ENCODE measurements at regions not wholly inside any gene's neighbourhood (a gene's known extent, or its start where the extent isn't known, plus 50 kb on each side); places are given as distances from the start of the nearest gene placed in this dataset.
A peak's percentile ranks its signal among the peaks of the same experiment; 100 is the strongest.

- no peak overlapping the region for H2AFZ ChIP-seq (ENCODE audit: low read depth, low read length)
- WGBS = 47% methylated on average over 4 of the region's 8 CpGs
- H3K9ac ChIP-seq (ENCODE audit: low read length) = no peak overlapping the region
These were observed 227.6 kb upstream of the POU1F1 start for GRCh38 chr3:87503900-87504498.

GRCh38 chr3:87501076-87501475 lies 224.7 kb upstream of the POU1F1 start:
- H3K4me1 ChIP-seq (ENCODE audit: control insufficient read depth, insufficient read depth, low read depth, low read length) = no peaks in the 10 kb centered on the region
- no peak overlapping the region for H3K14ac ChIP-seq (ENCODE audit: low read length in 2 of 2)
- H3K4ac ChIP-seq (ENCODE audit: low read depth in 1 of 2, low read length in 2 of 2) = no peak overlapping the region
- H3K36me3 ChIP-seq (ENCODE audit: control insufficient read depth in 1 of 2, insufficient read depth in 2 of 2, low read depth in 1 of 2, low read length in 2 of 2) = no peaks in the 10 kb centered on the region
- H3K4me2 ChIP-seq (ENCODE audit: low read length, poor library complexity, severe bottlenecking) = no peak overlapping the region
- H3K18ac ChIP-seq (ENCODE audit: low read depth in 1 of 2, low read length in 2 of 2) = no peak overlapping the region
- H2BK5ac ChIP-seq (ENCODE audit: low read depth, low read length, poor library complexity, severe bottlenecking) = no peak overlapping the region
- no peak overlapping the region for H2BK15ac ChIP-seq (ENCODE audit: low read depth, poor library complexity, severe bottlenecking)
- no CpG with 5 or more reads among the region's 3 CpGs for WGBS
- H3K27ac ChIP-seq (ENCODE audit: low read length, poor library complexity, severe bottlenecking) = no peak overlapping the region
- no peak overlapping the region for H2AK5ac ChIP-seq (ENCODE audit: low read length, severe bottlenecking)
- H2AFZ ChIP-seq (ENCODE audit: low read depth, low read length) = no peak overlapping the region
- no peaks in the 10 kb centered on the region for H3K27me3 ChIP-seq (ENCODE audit: control insufficient read depth in 1 of 2, insufficient read depth in 1 of 2, low read length in 2 of 2)
- no peak for DNase-seq
- no peak overlapping the region for H2BK12ac ChIP-seq (ENCODE audit: low read length in 2 of 2)
- H4K91ac ChIP-seq (ENCODE audit: low read length) = no peak overlapping the region
- no peak overlapping the region for H3K9ac ChIP-seq (ENCODE audit: low read length)
- no peak overlapping the region for H4K8ac ChIP-seq (ENCODE audit: low read length)
- H3K23ac ChIP-seq (ENCODE audit: low read length in 2 of 2) = no peak overlapping the region
- H3K79me1 ChIP-seq (replicated peaks; ENCODE audit: low read length, poor library complexity, severe bottlenecking) = no peaks in the 10 kb centered on the region
- H3K9me3 ChIP-seq (ENCODE audit: control insufficient read depth, low read length) = no peaks in the 10 kb centered on the region
- no peak overlapping the region for H2BK120ac ChIP-seq (ENCODE audit: low read depth, low read length)
- H3K4me3 ChIP-seq (ENCODE audit: insufficient read depth in 1 of 2, low read depth in 1 of 2, low read length in 2 of 2) = no peak overlapping the region

More at GRCh38 chr3:87503900-87504498, 227.6 kb upstream of the POU1F1 start:
- H3K4me2 ChIP-seq (ENCODE audit: low read length, poor library complexity, severe bottlenecking) = peak overlapping the region; percentile 68
- H2BK5ac ChIP-seq (ENCODE audit: low read depth, low read length, poor library complexity, severe bottlenecking) = no peak overlapping the region
- H3K79me1 ChIP-seq (replicated peaks; ENCODE audit: low read length, poor library complexity, severe bottlenecking) = no peaks in the 10 kb centered on the region
- no peaks in the 10 kb centered on the region for H3K36me3 ChIP-seq (ENCODE audit: control insufficient read depth in 1 of 2, insufficient read depth in 2 of 2, low read depth in 1 of 2, low read length in 2 of 2)
- no peak overlapping the region for H2BK12ac ChIP-seq (ENCODE audit: low read length in 2 of 2)
- H2BK120ac ChIP-seq (ENCODE audit: low read depth, low read length) = no peak overlapping the region
- H3K4ac ChIP-seq (ENCODE audit: low read depth in 1 of 2, low read length in 2 of 2) = no peak overlapping the region
- no peak overlapping the region for H3K23ac ChIP-seq (ENCODE audit: low read length in 2 of 2)
- H3K4me3 ChIP-seq (ENCODE audit: insufficient read depth in 1 of 2, low read depth in 1 of 2, low read length in 2 of 2) = no peak overlapping the region
- DNase-seq = peak; percentile 43
- H4K8ac ChIP-seq (ENCODE audit: low read length) = no peak overlapping the region
- H3K4me1 ChIP-seq (ENCODE audit: control insufficient read depth, insufficient read depth, low read depth, low read length) = no peaks in the 10 kb centered on the region
- no peak overlapping the region for H3K27ac ChIP-seq (ENCODE audit: low read length, poor library complexity, severe bottlenecking)
- no peak overlapping the region for H3K18ac ChIP-seq (ENCODE audit: low read depth in 1 of 2, low read length in 2 of 2)
- no peaks in the 10 kb centered on the region for H3K27me3 ChIP-seq (ENCODE audit: control insufficient read depth in 1 of 2, insufficient read depth in 1 of 2, low read length in 2 of 2)
- no peak overlapping the region for H4K91ac ChIP-seq (ENCODE audit: low read length)
- no peak overlapping the region for H3K14ac ChIP-seq (ENCODE audit: low read length in 2 of 2)
- no peaks in the 10 kb centered on the region for H3K9me3 ChIP-seq (ENCODE audit: control insufficient read depth, low read length)
- no peak overlapping the region for H2BK15ac ChIP-seq (ENCODE audit: low read depth, poor library complexity, severe bottlenecking)
- H2AK5ac ChIP-seq (ENCODE audit: low read length, severe bottlenecking) = no peak overlapping the region

DNA sequence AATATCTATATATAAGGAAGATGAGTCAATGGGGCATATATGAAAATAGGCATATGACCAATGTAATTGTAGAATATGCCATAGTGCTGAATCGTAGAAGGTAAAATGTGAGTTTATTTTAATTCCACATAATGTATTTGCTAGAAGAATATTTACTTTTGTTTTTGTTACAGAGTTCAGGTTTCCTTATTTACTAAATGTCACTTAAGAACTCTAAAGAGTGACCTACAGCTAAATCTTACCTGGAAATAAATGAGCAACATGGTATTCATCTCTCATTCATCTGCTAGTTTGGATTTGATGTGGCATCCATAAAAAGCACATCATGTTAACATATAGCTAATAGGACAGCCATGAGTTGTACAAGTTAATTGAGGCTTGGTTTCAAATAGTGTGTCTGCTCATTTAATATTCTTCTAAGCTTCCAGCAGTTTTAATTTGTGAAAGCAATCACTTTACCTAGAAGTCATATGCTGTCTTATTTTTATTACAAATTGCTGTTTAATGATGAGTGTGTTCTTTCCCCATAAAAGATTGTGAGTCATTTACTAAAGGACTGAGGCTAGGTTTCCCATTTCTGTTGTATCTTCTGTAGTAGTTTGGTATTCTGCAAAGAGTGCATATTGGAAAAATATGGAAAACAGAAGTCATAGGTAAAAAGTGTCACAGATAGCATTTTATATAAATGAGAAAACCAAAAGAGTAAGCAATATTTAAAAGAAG lies 222.1 kb upstream of the POU1F1 start:
- no peak overlapping the region for H4K8ac ChIP-seq (ENCODE audit: low read length)
- no peak overlapping the region for H3K9ac ChIP-seq (ENCODE audit: low read length)
- H3K27me3 ChIP-seq (ENCODE audit: control insufficient read depth in 1 of 2, insufficient read depth in 1 of 2, low read length in 2 of 2) = no peaks in the 10 kb centered on the region
- H3K4me1 ChIP-seq (ENCODE audit: control insufficient read depth, insufficient read depth, low read depth, low read length) = no peaks in the 10 kb centered on the region
- H2AFZ ChIP-seq (ENCODE audit: low read depth, low read length) = no peak overlapping the region
- H3K36me3 ChIP-seq (ENCODE audit: control insufficient read depth in 1 of 2, insufficient read depth in 2 of 2, low read depth in 1 of 2, low read length in 2 of 2) = no peaks in the 10 kb centered on the region
- no peak overlapping the region for H3K18ac ChIP-seq (ENCODE audit: low read depth in 1 of 2, low read length in 2 of 2)
- H2BK15ac ChIP-seq (ENCODE audit: low read depth, poor library complexity, severe bottlenecking) = no peak overlapping the region
- no peak overlapping the region for H4K91ac ChIP-seq (ENCODE audit: low read length)
- no peak overlapping the region for H3K4ac ChIP-seq (ENCODE audit: low read depth in 1 of 2, low read length in 2 of 2)
- H3K9me3 ChIP-seq (ENCODE audit: control insufficient read depth, low read length) = no peaks in the 10 kb centered on the region
- H3K4me3 ChIP-seq (ENCODE audit: insufficient read depth in 1 of 2, low read depth in 1 of 2, low read length in 2 of 2) = no peak overlapping the region
- no peak overlapping the region for H3K27ac ChIP-seq (ENCODE audit: low read length, poor library complexity, severe bottlenecking)
- H3K4me2 ChIP-seq (ENCODE audit: low read length, poor library complexity, severe bottlenecking) = no peak overlapping the region
- no peak overlapping the region for H2BK12ac ChIP-seq (ENCODE audit: low read length in 2 of 2)
- H3K23ac ChIP-seq (ENCODE audit: low read length in 2 of 2) = no peak overlapping the region
- no CpG with 5 or more reads among the region's 1 CpG for WGBS
- no peaks in the 10 kb centered on the region for H3K79me1 ChIP-seq (replicated peaks; ENCODE audit: low read length, poor library complexity, severe bottlenecking)
- no peak overlapping the region for H2BK5ac ChIP-seq (ENCODE audit: low read depth, low read length, poor library complexity, severe bottlenecking)
- H2BK120ac ChIP-seq (ENCODE audit: low read depth, low read length) = no peak overlapping the region
- no peak overlapping the region for H2AK5ac ChIP-seq (ENCODE audit: low read length, severe bottlenecking)
- no peak for DNase-seq
- no peak overlapping the region for H3K14ac ChIP-seq (ENCODE audit: low read length in 2 of 2)

GRCh38 chr3:87495938-87496337 lies 219.6 kb upstream of the POU1F1 start:
- H3K36me3 ChIP-seq (ENCODE audit: control insufficient read depth in 1 of 2, insufficient read depth in 2 of 2, low read depth in 1 of 2, low read length in 2 of 2) = no peaks in the 10 kb centered on the region
- no peak overlapping the region for H2AFZ ChIP-seq (ENCODE audit: low read depth, low read length)
- no peak for DNase-seq
- no peak overlapping the region for H3K27ac ChIP-seq (ENCODE audit: low read length, poor library complexity, severe bottlenecking)
- H3K4me1 ChIP-seq (ENCODE audit: control insufficient read depth, insufficient read depth, low read depth, low read length) = no peaks in the 10 kb centered on the region
- 60% methylated on average over 1 of the region's 1 CpG for WGBS
- H2BK5ac ChIP-seq (ENCODE audit: low read depth, low read length, poor library complexity, severe bottlenecking) = no peak overlapping the region
- no peak overlapping the region for H4K8ac ChIP-seq (ENCODE audit: low read length)
- no peaks in the 10 kb centered on the region for H3K79me1 ChIP-seq (replicated peaks; ENCODE audit: low read length, poor library complexity, severe bottlenecking)
- no peak overlapping the region for H2BK15ac ChIP-seq (ENCODE audit: low read depth, poor library complexity, severe bottlenecking)
- H2BK120ac ChIP-seq (ENCODE audit: low read depth, low read length) = no peak overlapping the region
- H4K91ac ChIP-seq (ENCODE audit: low read length) = no peak overlapping the region
- H3K27me3 ChIP-seq (ENCODE audit: control insufficient read depth in 1 of 2, insufficient read depth in 1 of 2, low read length in 2 of 2) = no peaks in the 10 kb centered on the region
- H3K18ac ChIP-seq (ENCODE audit: low read depth in 1 of 2, low read length in 2 of 2) = no peak overlapping the region
- H3K23ac ChIP-seq (ENCODE audit: low read length in 2 of 2) = no peak overlapping the region
- no peak overlapping the region for H3K9ac ChIP-seq (ENCODE audit: low read length)
- H3K9me3 ChIP-seq (ENCODE audit: control insufficient read depth, low read length) = no peaks in the 10 kb centered on the region
- no peak overlapping the region for H2BK12ac ChIP-seq (ENCODE audit: low read length in 2 of 2)
- no peak overlapping the region for H3K4ac ChIP-seq (ENCODE audit: low read depth in 1 of 2, low read length in 2 of 2)
- H2AK5ac ChIP-seq (ENCODE audit: low read length, severe bottlenecking) = no peak overlapping the region
- no peak overlapping the region for H3K14ac ChIP-seq (ENCODE audit: low read length in 2 of 2)
- no peak overlapping the region for H3K4me3 ChIP-seq (ENCODE audit: insufficient read depth in 1 of 2, low read depth in 1 of 2, low read length in 2 of 2)
- H3K4me2 ChIP-seq (ENCODE audit: low read length, poor library complexity, severe bottlenecking) = no peak overlapping the region
